Panc1 (cell line): ENCODE measurements at regions not wholly inside any gene's neighbourhood (a gene's known extent, or its start where the extent isn't known, plus 50 kb on each side); places are given as distances from the start of the nearest gene placed in this dataset.
"Not testable (repeated sequence)": the region's sequence is repeated elsewhere in the genome, so short reads cannot be mapped to it uniquely, and the experiment has no call there.

Source experiments
- ATAC-seq: fragments of 200-7000 bp; cut with Tn5 transposase; 2 replicates; pipeline ENCODE4 v1.9.1; 2020; ENCODE audit warnings: mild to moderate bottlenecking, moderate library complexity
- BruUV-seq: library from RNA; stranded (reverse); fragments of 400-500 nt; replicated peaks from 2 replicates; lab custom pipeline; 2021; lab: Mats Ljungman, UMichigan
- CTCF ChIA-PET: fragments of 300-600 bp; sonication (Branson Sonifier 250); formaldehyde crosslinking; loops from one replicate; lab custom pipeline; 2022; ENCODE audit warnings: antibody characterized with exemption; lab: Charles Lee
- POLR2A ChIA-PET: fragments of 300-600 bp; sonication (Branson Sonifier 250); formaldehyde crosslinking; loops from one replicate; lab custom pipeline; 2022; ENCODE audit warnings: antibody characterized with exemption; lab: Charles Lee
- DNase-seq: peaks from one replicate; pipeline ENCODE4 v3.0.0-alpha.2; 2010; ENCODE audit warnings: low read depth, low spot score
- H3K27ac ChIP-seq: 2 replicates; pipeline ENCODE4 v1.5.1; 2011; ENCODE audit warnings: mild to moderate bottlenecking, low read length, inconsistent platforms
- H3K27me3 ChIP-seq: fragments of 200-500 bp; sonication (Bioruptor generic); 2 replicates; pipeline ENCODE4 v1.6.0; 2014; ENCODE audit warnings: low read length, inconsistent platforms; ENCODE audit not compliant: control insufficient read depth, insufficient read depth
- H3K36me3 ChIP-seq: fragments of 200-500 bp; sonication (Bioruptor generic); 2 replicates; pipeline ENCODE4 v1.5.1; 2014; ENCODE audit warnings: inconsistent platforms, mild to moderate bottlenecking, low read length, moderate library complexity; ENCODE audit not compliant: control insufficient read depth, insufficient read depth
- H3K4me1 ChIP-seq: 2 replicates; pipeline ENCODE4 v1.5.1; 2011; ENCODE audit warnings: inconsistent platforms, mild to moderate bottlenecking, low read length, moderate library complexity; ENCODE audit not compliant: control insufficient read depth, insufficient read depth
- H3K4me3 ChIP-seq, 2 experiments: 2 replicates each; pipeline ENCODE4 v1.5.1; 2011 to 2012; ENCODE audit warnings: low read depth in 2 of 2, low read length in 2 of 2, mild to moderate bottlenecking in 2 of 2, inconsistent platforms in 1 of 2, moderate library complexity in 1 of 2
- H3K9me3 ChIP-seq: fragments of 200-500 bp; sonication (Bioruptor generic); 2 replicates; pipeline ENCODE4 v1.5.1; 2014; ENCODE audit warnings: low read depth, mild to moderate bottlenecking, inconsistent platforms, low read length, moderate library complexity; ENCODE audit not compliant: control insufficient read depth, insufficient read depth
- POLR2AphosphoS5 ChIP-seq: IDR thresholded peaks from 2 replicates; pipeline ENCODE4 v1.6.1; 2012; ENCODE audit warnings: mild to moderate bottlenecking, low read depth, low read length, moderate library complexity
- REST ChIP-seq, 2 experiments: IDR thresholded peaks; 2 replicates each; pipeline ENCODE4 v1.6.1; 2011 to 2012; ENCODE audit warnings: low read depth in 2 of 2, control low read depth in 1 of 2, low read length in 1 of 2, mild to moderate bottlenecking in 1 of 2, moderate library complexity in 1 of 2; ENCODE audit not compliant: insufficient read depth in 1 of 2
- SIN3A ChIP-seq: IDR thresholded peaks from 2 replicates; pipeline ENCODE4 v1.6.1; 2012; ENCODE audit warnings: low read depth, mild to moderate bottlenecking, low read length, moderate library complexity, borderline replicate concordance; ENCODE audit not compliant: insufficient read depth
- TCF7L2 ChIP-seq: IDR thresholded peaks from 2 replicates; pipeline ENCODE4 v1.6.1; 2011; ENCODE audit warnings: mild to moderate bottlenecking, low read depth, low read length, inconsistent platforms
- in situ Hi-C: cut with HindIII; loops from 2 replicates; pipeline ENCODE4 v1.10.0; 2016; ENCODE audit warnings: low sequenced_read_pairs, low pct_unique_long_range_greater_than_20kb
- intact Hi-C: fragments of 100-400 bp; cut with micrococcal nuclease; formaldehyde crosslinking; loops from one replicate; pipeline ENCODE4 v1.10.0; 2022; ENCODE audit not compliant: unreplicated experiment
- TF ChIP-seq, protein P1 (sequence below): fragments of 450-650 bp; IDR thresholded peaks from 2 replicates; pipeline ENCODE4 v1.5.1; 2017; ENCODE audit warnings: mild to moderate bottlenecking

DNA sequence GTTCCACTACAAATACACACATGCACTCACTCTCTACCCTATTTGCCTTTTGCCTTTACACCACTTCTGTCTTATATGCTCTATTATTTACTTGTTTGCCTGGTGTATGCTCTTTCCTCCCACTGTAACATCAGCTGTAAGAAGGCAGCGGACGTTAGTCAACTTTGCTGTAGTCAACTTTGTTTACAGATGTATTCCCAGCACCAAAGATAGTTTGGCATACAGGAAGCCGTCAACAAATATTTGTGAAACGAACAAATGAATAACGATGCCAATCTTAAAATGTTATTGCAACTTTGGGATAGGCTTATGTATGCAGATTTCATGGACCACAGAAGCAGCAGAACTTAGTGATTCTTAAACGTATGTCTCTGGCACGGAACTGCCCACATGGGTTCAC is 138.3 kb upstream of the GALNT2 start:
- CTCF ChIA-PET = no interaction called here
- no peaks in the 10 kb centered on the region for H3K9me3 ChIP-seq
- no peak for ATAC-seq

DNA sequence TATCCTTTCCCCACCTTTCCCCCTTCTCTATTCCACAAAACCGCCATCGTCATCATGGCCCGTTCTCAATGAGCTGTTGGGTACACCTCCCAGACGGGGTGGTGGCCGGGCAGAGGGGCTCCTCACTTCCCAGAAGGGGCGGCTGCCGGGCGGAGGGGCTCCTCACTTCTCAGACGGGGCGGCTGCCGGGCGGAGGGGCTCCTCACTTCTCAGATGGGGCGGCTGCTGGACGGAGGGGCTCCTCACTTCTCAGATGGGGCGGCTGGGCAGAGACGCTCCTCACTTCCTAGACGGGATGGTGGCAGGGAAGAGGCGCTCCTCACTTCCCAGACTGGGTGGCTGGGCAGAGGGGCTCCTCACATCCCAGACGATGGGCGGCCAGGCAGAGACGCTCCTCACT is 135.3 kb upstream of the GALNT2 start:
- POLR2A ChIA-PET, CTCF ChIA-PET: not testable (repeated sequence)

More for the DNA sequence above, 138.3 kb upstream of the GALNT2 start:
- DNase-seq = no peak
- TF ChIP-seq, protein P1, sequence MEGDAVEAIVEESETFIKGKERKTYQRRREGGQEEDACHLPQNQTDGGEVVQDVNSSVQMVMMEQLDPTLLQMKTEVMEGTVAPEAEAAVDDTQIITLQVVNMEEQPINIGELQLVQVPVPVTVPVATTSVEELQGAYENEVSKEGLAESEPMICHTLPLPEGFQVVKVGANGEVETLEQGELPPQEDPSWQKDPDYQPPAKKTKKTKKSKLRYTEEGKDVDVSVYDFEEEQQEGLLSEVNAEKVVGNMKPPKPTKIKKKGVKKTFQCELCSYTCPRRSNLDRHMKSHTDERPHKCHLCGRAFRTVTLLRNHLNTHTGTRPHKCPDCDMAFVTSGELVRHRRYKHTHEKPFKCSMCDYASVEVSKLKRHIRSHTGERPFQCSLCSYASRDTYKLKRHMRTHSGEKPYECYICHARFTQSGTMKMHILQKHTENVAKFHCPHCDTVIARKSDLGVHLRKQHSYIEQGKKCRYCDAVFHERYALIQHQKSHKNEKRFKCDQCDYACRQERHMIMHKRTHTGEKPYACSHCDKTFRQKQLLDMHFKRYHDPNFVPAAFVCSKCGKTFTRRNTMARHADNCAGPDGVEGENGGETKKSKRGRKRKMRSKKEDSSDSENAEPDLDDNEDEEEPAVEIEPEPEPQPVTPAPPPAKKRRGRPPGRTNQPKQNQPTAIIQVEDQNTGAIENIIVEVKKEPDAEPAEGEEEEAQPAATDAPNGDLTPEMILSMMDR = no peak
- TF ChIP-seq POLR2AphosphoS5 = no peak
- TF ChIP-seq REST (IDR thresholded peaks at IDR 0.05; ENCODE audit: insufficient read depth in 1 of 2, low read depth in 2 of 2, low read length in 1 of 2) = no peak
- TF ChIP-seq SIN3A = no peak
- TF ChIP-seq TCF7L2 = no peak
- Histone ChIP-seq H3K36me3 (no peaks in the 10 kb centered on the region), H3K27ac (no peak overlapping the region), H3K4me1 (no peaks in the 10 kb centered on the region), H3K4me3 (no peak overlapping the region), H3K27me3 (peaks cover 6% of the 10 kb centered on the region; the same call in 1 of the 2 replicates)
- BruUV-seq = no TSS peak
- POLR2A ChIA-PET = no interaction called here
- intact Hi-C loops = no loop called here
- in situ Hi-C loops = no loop called here

DNA sequence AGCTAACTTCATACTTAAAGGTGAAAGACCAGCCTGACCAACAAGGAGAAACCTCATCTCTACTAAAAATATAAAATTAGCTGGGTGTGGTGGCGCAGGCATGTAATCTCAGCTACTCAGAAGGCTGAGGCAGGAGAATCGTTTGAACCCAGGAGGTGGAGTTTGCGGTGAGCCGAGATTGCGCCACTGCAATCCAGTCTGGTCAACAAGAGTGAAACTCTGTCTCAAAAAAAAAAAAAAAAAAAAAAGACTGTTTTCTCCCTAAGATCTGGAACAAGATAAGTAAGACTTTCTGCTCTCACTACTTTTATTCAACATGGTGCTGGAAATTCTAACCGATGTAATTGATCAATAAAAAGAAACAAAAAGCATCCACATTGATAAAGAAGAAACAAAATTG is 131.9 kb upstream of the GALNT2 start:
- BruUV-seq, POLR2A ChIA-PET, H3K9me3 ChIP-seq, H3K36me3 ChIP-seq, H3K27ac ChIP-seq, H3K4me1 ChIP-seq, DNase-seq, in situ Hi-C loops, intact Hi-C loops, ATAC-seq, H3K4me3 ChIP-seq, H3K27me3 ChIP-seq: not testable (repeated sequence)
- CTCF ChIA-PET = interaction anchor here (0.7 kb wide), 1 partner anchor 122 kb away, joined by 8 read pairs; no protein-coding TSS in a partner anchor

More for the DNA sequence above, 135.3 kb upstream of the GALNT2 start:
- H3K36me3 ChIP-seq, H3K9me3 ChIP-seq, H3K27me3 ChIP-seq, H3K4me1 ChIP-seq, ATAC-seq, intact Hi-C loops, H3K4me3 ChIP-seq, BruUV-seq, DNase-seq, in situ Hi-C loops, H3K27ac ChIP-seq: not testable (repeated sequence)
